T-helper 2 cell (primary cell): ENCODE measurements at regions not wholly inside any gene's neighbourhood (a gene's known extent, or its start where the extent isn't known, plus 50 kb on each side); places are given as distances from the start of the nearest gene placed in this dataset.

ENCODE experiments used
- DNase-seq, 5 experiments: peaks; one replicate each; pipeline versions ENCODE4 v3.0.0 to v3.0.0-alpha.2; 2012 to 2022

DNA sequence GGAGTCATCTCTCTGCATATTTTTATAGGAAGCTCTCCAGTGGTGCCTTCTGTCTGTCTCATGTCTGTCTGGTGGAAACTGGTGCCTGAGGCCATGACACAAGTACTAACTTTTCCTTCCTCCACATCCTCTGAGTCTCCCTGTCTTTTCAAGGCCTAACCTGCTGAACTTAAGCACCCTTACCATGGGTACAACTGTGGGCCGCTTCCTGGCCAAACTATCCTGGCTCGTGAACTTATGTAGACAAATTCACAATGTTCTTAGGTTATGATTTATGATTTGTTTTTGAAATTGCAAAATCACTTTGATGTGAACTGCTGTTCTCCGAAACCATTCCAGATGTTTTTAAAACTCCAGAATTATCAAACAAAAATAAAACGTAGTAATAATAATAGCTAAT, 804.5 kb upstream of the POU3F3 start:
- no peak for DNase-seq

DNA sequence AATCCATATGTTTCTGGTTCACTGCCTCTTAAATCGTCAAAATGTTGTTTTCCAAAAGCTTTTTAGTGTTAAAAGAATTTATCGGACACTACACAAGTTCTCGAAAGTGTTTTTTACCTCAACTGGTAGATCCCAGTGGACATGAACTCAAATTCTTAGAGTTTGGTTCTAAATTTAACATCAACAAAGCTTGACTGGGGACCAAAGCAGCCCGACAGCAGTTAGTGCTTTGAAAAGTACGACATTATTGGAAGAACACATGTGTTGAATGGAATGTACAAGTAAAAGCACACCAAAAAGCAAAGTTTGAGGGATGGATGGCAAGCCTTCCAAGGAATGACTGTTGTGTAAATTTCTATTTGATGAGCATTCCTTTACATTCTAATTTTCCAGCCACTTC, 803.9 kb upstream of the POU3F3 start:
- DNase-seq, result no peak

DNA sequence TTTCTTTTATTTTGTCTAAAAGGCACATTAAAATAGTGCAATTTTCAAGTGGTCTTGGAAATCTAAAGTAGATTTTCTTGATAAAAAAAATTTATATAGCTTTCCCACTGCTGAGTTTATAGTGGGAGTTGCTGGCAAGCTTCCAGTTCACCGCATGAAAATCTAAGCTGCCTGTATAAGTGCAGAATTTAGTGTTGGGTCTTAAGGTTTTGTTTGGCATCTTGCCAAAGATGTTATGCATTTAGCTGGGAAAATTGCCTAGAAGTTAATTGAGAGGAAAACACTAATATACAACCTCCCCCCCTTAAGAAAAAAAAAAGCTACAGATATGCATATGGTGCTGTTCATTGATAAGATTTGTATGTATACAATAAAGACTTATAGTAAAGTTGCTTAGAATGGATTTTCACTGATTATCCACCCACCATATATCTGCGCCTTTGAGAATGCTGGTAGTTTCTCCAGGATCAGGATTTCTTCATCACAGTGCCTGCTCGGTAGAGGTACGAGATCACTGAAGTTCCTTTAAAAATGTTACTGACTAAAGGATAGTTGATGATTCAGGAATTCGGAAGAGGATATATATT, 803.2 kb upstream of the POU3F3 start:
- DNase-seq, result no peak

DNA sequence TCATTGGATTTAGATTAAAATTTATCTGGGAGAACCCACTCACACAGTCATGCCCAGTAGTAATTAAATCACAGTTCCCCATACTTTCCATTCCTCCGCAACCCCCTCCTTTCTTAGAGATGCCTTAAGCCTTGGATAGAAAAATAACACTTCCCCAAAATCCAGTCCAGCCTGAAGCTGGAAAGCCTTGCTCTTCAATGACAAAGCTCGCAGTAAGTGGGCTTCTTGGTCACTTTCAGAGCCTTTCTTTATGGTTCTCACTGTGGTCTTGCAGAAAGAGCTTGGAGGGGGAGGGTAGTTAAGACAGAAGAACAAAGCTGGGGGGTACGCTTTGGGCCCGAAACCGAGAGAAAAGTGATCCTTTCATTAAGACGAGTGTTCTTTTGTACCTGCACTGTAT, 802.1 kb upstream of the POU3F3 start:
- DNase-seq, result no peak

DNA sequence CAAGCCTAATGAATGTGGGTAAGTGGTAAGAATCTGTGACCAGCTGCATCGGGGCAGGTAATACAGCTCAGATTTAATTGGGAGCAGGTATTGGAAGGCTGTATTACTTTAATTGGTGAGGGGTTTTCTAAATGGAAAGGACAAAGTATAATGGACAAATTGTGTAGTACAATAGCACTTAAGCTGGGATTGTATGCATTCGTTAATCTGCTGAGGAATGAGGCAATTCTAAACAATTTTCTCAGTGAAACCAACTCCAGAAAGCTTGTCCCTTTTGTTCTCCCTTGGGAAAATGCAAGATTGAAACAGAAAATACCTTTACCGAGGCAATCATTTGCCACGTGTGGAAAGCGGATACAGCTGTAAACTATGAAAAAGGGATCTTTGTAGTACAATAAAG, 801.6 kb upstream of the POU3F3 start:
- DNase-seq, result no peak

DNA sequence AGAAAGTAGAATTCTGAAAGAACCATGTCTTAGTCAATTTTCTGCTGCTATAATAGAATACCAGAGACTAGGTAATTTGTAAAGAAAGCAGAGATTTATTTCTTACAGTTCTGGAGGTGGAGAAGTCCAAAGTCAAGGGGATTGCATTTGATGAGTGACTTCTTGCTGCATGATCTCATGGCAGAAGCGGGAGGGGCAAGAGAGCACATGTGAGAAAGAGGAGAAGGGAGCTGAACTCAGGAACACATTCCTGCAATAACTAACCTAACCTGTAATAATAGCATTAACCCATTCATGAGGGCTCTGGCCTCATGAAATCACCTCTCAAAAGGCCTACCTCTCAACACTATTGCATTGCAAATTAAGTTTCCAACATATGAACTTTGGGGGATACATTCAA, 797.5 kb upstream of the POU3F3 start:
- no peak for DNase-seq

DNA sequence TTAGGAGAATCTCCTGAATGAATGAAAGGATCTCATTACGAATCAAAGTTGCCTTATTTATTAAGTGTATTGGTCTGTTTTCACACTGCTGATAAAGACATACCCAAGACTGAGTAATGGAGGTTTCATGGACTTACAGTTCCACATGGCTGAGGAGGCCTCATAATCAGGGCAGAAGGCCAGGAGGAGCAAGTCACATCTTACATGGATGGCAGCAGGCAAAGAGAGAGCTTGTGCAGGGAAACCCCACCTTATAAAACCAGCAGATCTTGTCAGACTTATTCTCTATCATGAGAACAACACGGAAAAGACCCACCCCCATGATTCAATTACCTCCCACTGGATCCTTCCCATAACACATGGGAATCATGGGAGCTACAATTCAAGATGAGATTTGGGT, 785.2 kb upstream of the POU3F3 start:
- DNase-seq, result no peak

DNA sequence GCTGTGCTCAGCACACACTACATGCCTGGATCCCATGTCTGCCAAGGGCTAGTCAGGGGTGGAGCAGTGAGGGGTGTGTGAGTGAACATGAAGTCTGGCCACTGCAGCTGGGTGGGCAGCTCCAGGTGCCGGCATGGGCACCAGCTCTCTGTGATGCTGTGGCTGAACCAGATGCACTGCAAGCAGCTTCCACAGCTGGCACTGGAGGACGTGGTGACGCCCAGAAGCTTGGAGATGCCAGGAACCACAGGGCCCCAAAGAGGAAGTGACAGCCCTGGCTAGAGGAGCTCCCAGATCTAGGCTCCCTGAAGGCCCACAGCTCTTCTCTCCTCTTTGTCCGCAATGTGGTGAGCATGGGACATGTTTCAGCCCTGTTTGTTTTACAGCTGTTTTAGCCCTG, 776.3 kb upstream of the POU3F3 start:
- no peak for DNase-seq

DNA sequence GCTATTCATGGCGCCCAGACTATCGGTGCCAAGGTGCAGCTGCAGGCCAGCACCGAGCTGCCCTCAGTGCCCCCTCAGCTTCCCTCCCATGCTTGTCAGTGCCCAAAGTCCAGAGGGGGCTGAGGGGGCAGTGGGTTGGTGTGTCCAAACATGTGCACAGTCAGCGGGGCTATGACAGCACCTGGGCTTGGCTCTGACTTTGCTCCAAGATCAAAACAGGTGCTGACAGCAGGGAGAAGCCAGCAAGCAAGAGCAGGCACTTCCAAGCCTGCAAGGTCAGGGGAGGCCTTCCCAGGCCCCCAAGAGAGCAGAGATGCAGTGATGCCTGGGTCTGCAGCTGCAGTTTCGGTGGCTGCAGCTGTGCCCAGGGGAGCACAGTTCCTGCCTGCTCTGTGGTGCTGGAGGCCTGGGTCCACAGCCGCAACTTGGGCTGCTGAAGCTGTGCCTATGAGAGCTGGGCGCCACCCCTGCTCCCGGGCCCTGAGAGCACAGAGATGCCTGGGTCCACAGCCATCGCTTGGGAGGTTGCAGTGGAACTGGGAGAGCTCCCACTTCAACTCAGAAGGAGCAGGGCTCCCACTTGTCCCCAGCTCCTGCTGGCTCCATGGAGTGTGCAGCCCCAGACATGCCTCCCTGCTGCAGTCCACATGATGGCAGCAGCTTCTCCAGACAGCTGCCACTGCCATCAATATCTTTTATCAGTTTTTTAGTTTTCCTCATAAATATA, 775.3 kb upstream of the POU3F3 start:
- no peak for DNase-seq

DNA sequence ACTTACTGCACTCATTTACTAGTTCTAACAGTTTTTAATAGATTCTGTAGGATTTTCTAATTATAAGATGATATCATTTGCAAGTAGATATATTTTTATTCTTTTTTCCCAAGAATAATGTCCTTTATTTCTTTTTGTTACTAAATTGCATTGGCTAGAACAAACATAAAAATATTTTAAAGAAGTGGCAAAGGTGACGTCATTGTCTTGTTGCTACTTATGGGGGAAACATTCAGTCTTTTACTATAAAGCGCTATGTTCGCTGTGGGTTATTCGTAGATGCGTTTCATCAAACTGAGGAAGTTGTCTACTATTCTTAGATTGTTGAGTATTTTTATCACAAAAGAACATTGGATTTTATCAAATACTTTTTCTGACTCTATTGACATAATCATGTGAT, 765.2 kb upstream of the POU3F3 start:
- DNase-seq, result no peak

DNA sequence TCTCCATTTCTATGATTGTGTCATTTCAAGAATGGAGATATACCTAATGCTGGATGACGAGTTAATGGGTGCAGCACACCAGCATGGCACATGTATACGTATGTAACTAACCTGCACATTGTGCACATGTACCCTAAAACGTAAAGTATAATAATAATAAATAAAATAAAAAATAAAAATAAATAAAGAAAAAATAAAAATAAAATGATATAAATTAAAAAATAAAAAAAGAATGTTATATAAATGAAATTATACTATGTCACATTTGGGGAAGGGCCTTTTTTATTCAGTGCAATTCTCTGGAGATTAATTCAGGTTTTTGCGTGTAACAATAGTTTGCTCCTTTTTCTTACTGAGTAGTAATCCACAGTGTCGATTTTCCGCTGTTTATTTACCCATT, 763.5 kb upstream of the POU3F3 start:
- DNase-seq, result no peak

DNA sequence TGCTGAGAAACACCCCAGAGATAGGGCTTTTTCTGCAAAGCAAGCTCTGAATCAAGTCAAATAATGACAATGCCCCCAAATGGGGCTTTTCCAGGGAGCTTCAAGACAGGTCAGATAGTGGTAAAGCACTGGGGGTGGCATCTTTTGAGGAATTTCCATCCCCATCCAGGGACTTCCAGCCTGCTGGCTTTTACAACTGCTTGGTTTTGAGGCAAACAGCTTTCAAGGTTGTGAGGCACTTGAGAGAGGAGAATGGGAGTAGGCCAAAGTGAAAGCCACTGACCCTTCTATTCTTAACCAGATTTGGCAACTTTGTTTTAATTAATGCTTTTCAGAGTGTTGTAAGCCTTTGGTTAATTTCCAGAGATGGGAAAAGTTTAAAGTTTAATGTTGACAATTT, 762.0 kb upstream of the POU3F3 start:
- DNase-seq, result no peak

DNA sequence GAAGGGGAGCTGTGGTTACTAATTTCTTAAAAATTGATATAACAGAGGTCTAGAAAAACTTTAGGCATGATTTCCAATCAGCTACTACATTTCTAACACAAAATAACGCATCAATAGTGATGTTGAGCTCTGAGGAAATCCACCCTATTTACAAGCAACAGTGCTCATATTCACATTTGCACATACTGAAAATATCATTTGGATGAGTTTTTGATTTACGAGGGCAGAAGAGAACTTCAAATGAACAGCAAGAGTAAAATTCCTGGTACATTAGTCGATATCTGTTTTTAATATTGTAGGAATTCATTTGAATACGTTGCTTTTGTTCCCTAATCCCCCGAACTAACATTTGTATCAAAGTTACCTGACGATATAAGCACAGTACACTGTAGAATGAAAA, 761.0 kb upstream of the POU3F3 start:
- DNase-seq, result no peak

DNA sequence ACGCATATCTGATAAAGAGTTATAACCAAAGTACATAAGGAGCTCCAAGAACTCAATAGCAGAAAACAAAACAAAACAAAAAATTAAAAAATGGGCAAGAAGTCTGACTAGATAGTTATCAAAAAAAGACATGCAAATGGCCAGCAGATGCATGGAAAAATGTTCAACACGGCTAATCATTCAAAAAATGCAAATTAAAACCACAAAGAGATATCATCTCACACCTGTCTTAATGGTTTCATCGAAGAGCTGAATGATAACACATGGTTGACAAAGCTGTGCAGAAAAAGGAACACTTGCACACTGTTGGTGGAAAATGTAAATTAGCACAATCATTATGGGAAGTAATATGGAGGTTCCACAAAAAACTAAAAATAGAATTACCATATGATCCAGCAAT, 751.3 kb upstream of the POU3F3 start:
- DNase-seq, result no peak

DNA sequence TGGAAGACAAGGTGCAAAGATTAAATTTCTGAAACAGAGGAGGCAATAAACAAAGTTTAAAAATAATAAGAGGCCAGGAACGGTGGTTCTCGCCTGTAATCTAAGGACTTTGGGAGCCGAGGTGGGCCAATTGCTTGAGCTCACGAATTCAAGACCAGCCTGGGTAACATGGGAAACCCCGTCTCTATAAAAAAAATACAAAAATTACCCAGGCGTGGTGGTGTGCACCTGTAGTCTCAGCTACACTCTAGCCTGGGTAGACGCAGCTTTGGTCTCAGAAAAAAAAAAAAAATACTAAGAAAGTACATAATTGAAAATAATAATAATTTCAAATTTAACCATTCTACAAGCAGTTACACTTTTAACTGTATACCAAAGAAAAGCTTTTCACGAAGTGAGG, 744.6 kb upstream of the POU3F3 start:
- DNase-seq, result no peak

DNA sequence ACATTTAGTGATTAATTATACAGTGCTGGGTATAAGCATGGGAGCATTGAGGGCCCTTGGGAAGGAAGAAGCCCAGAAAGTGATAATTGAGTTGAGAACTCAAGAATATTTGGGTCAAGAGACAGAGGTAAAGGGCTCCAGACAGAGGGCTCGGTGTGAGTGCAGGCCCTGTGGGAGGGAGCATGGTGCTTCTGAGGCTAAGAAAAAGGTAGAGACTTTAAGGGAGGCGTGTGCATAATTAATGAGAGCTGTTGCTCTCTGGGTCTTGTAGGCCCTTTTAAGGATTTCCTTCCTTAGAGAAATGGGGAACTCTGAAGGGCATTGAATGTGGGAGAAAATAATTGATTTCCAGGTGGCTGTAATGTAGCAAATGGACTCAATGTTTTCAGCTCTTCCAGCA, 735.0 kb upstream of the POU3F3 start:
- no peak for DNase-seq

DNA sequence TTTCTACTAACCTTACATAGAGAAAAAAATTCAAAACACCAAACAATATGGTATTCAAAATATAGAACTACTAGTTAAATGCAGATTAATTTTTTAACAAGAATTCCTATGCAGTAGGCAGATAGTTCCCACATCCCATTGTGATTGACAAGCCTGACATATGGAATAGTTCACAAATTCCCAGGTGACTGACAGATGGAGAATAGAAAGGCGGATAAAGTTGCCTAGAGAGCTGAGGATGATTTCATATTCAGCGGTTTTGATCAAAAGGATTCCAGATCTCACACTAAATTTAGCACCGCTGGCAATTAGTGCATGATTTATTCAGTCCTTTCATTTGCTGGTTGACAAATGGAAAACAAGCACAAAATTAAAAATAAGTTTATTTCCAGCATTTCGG, 733.7 kb upstream of the POU3F3 start:
- DNase-seq, result no peak

DNA sequence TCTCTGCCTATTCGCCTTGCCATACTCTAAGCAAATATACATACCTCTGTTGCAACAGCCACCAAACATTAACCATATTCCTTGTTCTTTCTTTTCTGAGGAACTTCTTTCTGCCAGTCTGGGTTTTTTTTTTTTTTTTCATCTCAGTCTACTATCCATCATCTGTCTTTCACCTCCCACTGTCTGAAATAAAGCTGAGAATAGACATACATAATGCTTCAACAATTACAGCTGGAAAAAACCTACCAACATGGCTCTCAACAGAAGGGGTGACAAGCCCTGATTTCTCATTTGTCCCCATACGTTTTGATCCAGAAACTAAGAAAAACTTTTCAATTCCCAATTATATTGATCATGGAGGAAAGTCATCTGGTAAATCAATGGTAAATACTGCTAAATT, 728.8 kb upstream of the POU3F3 start:
- no peak for DNase-seq

DNA sequence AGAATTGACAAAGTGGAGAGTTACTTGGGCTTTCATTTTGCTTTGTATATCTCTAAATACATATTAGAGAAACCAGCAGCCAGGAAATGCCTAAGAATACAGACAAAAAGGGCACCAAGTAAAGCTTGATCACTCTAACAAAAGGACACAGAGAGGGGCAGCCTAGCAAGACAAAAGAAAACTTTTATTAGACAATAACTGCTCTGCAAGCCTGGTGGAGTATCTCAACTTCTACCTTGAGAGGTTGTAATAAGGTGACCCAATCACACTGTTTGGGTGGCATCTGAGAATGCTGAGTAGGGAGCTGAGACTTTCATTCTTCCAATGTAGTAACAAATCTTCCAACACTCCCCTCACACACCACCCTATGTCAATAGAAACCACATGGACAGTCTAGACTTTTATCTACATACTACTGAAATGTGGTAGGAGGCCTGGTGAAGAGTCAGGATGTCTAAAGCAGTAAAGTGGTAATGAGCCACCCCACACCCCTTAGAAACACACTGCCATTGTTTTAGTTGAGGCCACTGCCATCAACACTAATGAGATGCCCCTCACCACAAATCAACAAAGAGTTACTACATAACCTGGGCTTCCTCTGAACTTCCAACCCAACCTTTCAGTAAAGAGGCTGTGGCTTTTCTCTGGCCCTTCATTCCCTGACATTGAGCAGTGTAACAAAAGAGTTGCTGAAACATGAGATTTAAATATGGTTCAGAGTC, 726.7 kb upstream of the POU3F3 start:
- no peak for DNase-seq

DNA sequence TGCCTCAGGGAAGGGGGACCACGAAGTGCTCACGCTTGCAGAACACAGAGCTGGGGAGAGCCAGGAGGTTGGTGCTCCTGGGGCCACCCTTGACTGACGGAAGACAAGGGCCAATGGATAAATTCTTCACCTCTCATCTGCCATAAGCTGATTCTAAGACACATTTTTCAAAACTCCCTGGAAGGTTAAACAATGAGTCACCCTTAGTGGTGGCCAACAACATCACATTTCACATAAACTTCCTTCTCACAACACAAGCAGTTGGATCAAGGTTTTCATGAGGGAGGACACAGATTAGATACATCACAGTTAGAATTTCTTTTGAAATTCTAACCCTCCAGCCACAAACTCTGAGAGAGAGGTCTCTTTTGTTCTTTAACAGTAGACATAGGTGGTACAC, 713.6 kb upstream of the POU3F3 start:
- no peak for DNase-seq

DNA sequence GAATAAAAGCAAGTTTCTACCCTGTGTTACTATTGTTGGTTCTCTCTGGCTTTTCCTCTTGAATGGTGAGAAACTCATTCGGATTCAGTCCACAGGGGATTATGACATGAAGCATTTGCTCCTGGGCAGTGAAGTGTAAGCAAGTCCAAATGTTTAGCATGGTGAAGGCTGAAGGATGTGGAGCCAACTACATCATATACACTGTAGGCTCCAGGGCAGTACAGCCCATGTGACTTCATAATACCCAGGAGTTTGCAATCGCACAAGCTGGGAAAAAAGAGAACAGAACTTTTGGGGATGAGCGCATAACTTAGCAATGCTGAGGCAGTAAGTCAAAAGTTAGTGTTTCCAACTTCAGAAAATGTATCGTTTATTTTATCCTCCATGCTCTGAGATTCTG, 695.7 kb upstream of the POU3F3 start:
- DNase-seq, result no peak

DNA sequence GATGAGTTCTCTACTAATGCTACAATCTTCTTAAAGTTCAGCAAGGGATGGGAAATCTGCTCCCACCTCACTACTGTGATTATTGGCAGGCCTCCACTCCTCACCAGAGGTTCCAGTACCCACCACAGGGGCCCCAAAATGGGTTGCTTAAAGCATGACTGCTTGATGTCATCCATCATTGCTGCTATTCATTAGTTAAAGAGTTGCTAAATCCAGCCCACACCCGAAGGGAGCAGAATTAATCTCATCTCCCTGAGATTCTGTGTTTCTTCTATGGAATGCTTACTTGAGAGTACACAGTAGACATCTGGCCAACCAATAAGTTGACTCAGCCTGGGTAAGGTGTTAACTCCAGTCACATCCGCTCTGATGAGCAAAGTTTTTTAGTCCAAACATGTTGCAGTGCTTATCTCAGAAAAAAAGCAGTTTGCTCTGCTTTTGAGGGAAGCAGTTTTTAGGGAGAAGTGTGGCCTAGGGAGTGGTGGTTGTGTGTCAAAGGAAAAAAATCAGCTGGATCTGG, 690.2 kb upstream of the POU3F3 start:
- no peak for DNase-seq

DNA sequence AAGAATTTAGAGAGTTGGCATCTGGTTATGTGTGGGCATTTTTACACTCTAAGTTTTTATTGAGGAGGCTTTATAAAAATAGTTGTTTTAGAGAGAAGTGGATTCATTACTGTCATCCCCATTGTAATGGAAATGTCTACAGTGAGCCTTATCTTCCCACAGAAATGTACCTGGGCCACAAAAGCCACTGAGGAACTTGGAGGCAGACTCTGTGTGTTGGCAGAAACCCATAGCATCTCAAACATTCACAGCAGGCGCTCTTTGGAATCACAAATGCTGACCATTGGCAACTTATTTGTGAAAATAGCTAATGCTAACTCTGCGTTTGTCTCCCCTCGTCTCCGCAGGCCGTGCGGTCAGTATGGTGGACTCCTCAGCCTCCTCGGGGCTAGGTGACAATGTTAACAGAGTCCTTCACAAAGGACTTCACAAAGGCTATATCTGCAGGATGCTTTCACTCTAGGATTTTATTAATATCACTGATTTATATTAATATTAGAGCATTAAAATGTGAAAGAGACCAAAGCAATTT, 689.1 kb upstream of the POU3F3 start:
- DNase-seq, result no peak

DNA sequence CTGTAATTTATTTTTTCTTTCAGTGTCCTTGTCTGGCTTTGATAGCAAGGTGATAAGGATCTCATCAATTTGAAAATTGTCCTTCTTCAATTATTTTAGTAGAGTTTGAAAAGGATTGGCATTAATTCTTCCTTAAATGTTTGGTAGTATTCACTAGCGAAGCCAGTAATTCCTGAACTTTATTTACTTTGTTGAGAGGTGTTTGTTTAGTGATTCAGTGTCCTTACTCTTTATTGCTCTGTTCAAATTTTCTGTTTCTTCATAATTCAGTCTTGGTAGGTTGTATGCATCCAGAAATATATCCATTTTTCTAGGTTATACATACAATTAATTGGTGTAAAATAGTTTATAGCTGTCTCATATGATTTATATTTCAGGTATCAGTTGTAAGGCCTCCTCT, 676.7 kb upstream of the POU3F3 start:
- DNase-seq, result no peak
